HG03571 (cell line): ENCODE measurements at regions not wholly inside any gene's neighbourhood (a gene's known extent, or its start where the extent isn't known, plus 50 kb on each side); places are given as distances from the start of the nearest gene placed in this dataset.

ENCODE experiments used
- ATAC-seq: cut with Tn5 transposase; IDR thresholded peaks from one replicate; pipeline ENCODE4 v1.9.1; 2021; ENCODE audit not compliant: unreplicated experiment

- ATAC-seq: no peak
Observed at GRCh38 chr2:45275242-45275805, 266.1 kb upstream of the SIX2 start.

GRCh38 chr2:45274250-45274926, 265.1 kb upstream of the SIX2 start:
- no peak for ATAC-seq

DNA sequence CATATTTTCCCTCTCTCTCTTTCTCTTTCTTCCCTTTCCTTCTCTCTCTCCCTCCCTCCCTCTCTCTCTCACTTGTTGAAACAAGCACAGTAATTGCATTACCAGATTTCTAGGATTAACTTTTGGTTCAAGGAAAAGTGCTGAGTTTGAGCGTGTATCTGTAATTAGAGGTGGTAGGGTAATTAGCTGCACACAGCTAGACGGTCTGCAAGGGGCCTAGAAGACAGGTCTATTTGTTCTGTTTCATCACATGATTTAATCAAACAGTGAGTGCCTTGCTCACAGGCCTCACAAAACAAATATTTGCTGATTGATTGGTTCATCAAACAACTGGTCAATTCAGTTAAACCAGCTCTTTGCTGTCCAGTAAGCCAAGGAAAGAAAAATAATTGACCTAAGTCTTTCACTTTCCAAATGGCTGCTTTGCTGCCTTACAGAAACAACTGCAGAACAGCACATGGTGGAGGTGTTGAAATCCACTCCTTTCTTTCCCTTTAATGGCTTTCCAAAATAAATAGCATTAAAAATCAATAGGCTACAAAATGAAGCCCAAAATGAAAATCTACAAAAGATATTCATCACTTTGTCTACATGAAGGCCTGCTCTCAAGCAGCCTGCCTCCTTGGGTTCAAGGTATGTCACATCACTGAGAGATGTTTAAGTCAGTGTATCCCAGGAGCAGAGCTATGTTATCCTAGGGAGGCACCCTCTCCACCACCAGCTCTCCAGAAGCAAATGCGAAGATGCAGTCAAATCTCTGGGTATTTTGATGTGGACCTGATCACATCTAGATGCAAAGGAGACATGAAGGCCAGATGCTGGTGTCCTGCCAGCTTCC, 264.4 kb upstream of the SIX2 start:
- no peak for ATAC-seq

DNA sequence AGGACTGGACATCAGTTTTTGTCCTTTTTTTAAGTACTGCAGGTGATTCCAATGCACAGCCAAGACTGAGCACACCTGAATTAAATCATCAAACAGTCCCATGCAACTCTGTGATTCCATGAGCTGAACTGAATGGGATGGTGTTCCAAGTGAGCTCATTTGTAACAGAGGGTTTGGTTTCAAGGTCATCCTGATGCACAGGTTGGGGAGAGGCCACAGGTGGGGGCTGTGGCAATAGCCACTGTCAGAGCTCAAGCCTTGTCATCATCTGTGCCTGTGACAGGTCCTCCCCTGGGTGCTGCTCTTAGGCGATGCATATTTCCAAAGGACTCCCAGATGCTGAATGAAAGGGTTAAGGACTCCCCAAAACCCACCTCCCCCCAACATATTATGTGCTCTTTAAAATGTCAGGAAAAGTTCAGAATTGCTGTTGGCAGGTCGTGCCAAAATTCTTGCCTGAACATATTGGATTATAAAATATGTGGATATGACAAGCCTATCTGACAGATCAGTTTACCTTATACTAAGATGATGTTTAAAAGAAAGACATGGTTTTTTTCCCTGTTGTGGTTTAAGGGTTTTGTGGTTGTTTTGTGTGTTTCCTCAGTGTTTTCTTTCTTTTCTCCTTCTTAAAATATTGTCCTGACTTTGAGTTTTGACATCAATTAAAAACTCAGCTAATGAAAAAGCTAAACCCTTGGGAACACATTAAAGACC, 263.5 kb upstream of the SIX2 start:
- ATAC-seq: no peak

DNA sequence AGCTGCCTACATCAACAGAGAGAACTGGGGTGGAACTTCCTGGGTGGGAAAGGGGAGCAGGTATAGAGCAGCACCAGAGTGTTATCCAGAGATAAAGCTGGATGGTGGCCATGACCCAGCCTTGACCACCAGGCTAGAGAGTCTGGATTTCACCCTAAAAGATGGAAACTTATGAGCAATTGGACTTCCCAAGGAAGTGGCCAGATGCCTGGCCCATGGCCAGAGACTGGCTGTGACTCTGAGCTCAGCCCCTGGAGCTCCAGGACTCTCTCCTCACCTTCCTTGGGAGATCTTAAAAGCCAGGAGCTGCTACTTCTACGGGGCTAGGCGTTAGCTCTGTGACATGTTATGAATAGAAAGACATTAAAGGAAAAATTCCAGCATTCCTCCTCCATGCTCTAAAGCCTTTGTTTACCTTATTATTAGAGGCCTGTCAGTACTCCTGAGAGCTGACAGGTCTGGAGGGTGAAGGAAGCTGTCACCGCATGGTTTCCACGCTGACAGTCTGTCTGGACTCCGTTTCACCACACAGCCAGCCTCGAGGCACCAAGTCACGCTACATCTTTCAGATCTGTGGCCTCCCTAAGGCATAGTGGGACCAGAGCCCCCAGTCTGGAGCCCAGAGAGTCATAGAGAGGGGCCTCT, 260.0 kb upstream of the SIX2 start:
- no peak for ATAC-seq

DNA sequence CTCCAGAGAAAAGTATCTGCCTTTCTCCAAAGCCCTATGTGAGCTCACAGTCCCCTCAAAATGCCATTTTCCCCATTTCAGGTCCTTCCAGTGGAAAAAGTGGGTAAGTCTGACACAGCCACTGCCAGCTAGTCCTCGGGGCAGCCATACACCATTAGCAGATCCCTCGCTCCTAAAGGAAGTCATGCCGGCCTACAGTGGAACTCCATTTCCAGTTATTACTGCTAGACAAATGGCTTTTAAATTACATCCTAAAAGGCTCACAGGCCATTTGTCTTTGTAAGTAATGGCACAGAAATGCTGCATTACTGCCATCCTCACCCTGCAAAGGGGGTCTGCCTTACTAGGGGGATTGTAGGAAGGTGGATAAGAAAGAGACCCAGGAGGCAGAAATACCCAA, 259.4 kb upstream of the SIX2 start:
- no peak for ATAC-seq

DNA sequence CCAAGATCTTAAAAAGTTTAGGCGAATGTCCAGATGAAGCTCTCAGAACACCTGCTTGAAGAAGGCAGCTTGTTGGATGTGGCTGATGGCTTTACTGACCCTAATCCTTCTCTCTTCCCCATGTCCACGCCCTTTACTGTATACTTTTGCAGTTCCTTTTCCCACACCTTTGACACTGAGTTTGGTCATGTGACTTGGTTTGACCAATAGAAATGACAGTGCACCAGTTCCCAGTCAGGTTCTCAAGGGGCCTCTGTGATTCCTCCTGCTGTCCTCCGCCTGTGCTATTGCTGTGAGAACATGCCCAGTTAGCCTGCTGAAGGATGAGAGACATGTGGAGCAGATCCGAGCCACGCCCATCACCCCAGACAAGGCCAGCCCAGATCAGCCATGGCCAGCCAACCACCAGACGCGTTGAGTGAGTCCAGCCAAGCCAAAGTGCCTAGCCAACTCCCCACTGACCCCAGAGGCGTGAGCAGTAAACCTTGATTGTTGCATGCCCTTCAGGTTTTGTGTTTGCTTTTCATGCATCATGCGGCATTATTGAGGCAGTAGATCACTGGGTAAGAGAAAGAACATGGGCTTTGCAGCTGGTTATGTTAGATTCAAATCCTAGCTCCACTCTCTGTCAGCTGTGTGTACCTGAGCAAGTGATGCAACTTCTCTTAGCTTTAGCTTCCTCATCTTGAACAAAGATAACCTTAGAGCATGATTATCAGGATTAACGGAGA, 258.0 kb upstream of the SIX2 start:
- no peak for ATAC-seq

DNA sequence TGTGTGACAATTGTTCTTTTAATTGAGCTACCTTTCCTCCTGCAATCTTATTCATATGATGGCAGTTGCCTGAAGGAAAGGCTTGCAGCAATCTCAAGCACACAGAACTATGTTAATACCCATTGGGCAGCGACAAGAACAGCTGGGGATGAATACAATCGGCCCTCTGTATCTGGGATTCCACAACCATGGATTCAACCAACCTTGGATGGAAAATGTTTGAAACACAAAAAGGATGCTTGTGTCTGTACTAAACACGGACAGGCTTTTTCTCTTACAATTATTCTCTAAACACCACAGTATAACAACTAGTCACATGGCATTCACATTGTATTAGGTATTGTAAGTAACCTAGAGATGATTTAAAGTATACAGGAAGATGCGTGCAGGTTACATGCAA, 256.1 kb upstream of the SIX2 start:
- ATAC-seq: no peak

DNA sequence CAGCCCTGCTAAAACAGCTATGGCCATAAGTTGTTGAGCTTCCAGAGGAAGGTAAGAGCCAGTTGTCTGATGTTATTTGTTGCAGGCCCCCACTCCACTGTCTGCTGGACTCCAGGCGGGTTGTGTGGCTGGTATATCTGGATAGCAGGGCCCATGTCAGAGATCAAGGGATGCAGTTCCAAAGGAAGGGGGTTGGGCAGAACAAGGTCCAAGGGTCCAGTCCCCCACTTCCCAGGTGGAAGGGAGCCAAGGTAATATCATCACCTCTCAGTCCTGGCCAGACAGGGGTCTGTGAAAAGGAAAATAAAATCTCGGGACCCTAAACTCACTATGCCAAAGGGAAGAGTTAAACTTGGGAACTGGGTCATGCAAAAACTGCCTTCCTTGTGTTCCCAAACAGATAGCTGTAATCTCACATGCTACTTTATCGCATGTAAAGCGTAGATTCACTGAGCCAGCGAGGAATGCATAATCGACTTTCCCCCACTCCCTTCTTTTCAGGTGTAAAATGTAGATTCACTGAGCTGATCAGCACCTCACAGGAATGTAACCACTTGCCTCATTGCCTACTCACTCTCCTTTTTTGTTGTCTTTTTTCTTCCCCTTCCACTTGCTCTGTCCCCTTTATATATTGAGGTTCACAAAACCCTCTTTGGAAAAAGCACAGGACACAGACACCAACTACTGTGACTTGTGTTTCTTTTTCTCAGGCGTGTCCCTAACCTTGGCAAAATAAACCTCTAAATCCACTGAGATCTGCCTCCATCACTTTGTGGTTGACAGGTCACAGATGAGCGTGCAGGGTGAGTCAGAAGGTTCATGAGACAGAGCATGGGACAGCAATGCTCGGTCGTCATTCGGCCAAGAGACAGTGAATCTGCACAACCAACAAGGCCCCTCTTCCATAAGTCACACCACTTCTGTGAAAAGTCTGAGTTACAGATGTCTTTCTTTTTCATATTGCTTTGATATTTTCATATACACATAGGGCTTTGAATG, 255.3 kb upstream of the SIX2 start:
- no peak for ATAC-seq

GRCh38 chr2:45263147-45263546, 253.9 kb upstream of the SIX2 start:
- no peak for ATAC-seq

- no peak for ATAC-seq
Observed at GRCh38 chr2:45261746-45262145, 252.5 kb upstream of the SIX2 start.

GRCh38 chr2:45260946-45261345, 251.7 kb upstream of the SIX2 start:
- no peak for ATAC-seq

- no peak for ATAC-seq
Observed at GRCh38 chr2:45259547-45260160, 250.4 kb upstream of the SIX2 start.

DNA sequence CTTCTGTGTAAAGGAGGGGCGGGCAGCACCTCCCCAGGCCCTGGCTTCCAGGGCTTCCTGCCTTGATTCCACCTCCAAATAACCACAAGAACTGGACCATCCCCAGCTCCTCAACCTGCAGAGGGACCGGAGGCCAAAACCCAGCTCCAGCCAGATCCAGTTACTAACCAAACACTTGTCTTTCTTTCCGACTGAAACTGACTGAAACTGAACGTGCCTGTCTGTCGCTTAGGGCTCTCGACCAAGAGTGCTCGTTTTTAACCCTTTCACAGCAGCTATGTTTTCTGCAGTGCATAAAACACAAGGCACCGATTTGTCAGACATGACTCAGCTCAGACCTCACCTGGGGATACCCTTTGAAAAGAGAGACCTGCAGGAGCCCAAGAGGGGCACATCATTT, 249.9 kb upstream of the SIX2 start:
- no peak for ATAC-seq

- no peak for ATAC-seq
Observed at GRCh38 chr2:45258311-45258710, 249.1 kb upstream of the SIX2 start.

DNA sequence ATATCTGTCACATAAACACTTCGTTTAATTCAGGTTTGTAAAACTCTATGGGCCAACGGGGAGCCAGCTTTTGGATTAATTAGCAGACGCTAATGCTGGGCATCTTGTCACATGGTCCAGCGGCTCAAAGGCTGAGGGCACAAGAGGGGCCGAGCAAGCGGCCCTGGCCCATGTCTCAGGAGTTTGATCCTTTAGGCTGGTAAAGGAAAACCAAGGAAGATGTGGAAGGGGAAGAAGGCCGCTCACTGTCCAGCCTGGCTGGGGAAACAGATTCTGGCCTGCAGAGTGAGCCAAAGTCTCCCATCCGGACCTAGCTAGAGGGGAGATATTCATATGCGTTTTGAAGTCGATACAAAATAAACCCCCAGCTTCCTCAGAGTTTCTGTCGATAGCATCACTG, 248.6 kb upstream of the SIX2 start:
- ATAC-seq: no peak

- no peak for ATAC-seq
Observed at GRCh38 chr2:45256867-45257641, 247.8 kb upstream of the SIX2 start.
